Liver (tissue), 8 donors: ENCODE measurements at regions not wholly inside any gene's neighbourhood (a gene's known extent, or its start where the extent isn't known, plus 50 kb on each side); places are given as distances from the start of the nearest gene placed in this dataset.

Experiments used
- DNase-seq: peaks from one replicate; pipeline ENCODE4 v3.0.0-alpha.2; 2017; ENCODE audit warnings: low spot score
- H3K27ac ChIP-seq, 2 donors: one replicate each; pipeline ENCODE4 v1.7.0; 2013; ENCODE audit warnings: inconsistent platforms in 2 of 2, low read length in 2 of 2, control low read depth in 1 of 2, low read depth in 1 of 2, mild to moderate bottlenecking in 1 of 2
- H3K27me3 ChIP-seq, 4 donors: one replicate each; pipeline versions ENCODE4 v1.6.1 to v1.7.0; 2013; ENCODE audit warnings: low read length in 3 of 4, inconsistent platforms in 1 of 4, mild to moderate bottlenecking in 1 of 4, moderate library complexity in 1 of 4; ENCODE audit not compliant: control insufficient read depth in 4 of 4, insufficient read depth in 4 of 4
- H3K36me3 ChIP-seq, 4 donors: one replicate each; pipeline versions ENCODE4 v1.6.1 to v1.7.0; 2013; ENCODE audit warnings: low read length in 3 of 4, mild to moderate bottlenecking in 3 of 4, low read depth in 1 of 4, moderate library complexity in 1 of 4; ENCODE audit not compliant: control insufficient read depth in 4 of 4, insufficient read depth in 3 of 4
- H3K4me1 ChIP-seq, 4 donors: one replicate each; pipeline versions ENCODE4 v1.6.1 to v1.7.0; 2013; ENCODE audit warnings: low read length in 3 of 4, mild to moderate bottlenecking in 3 of 4, moderate library complexity in 1 of 4; ENCODE audit not compliant: control insufficient read depth in 4 of 4, insufficient read depth in 4 of 4
- H3K4me3 ChIP-seq, 3 donors: one replicate each; pipeline versions ENCODE4 v1.6.1 to v1.7.0; 2013; ENCODE audit warnings: low read length in 3 of 3, control low read depth in 1 of 3, low read depth in 1 of 3, mild to moderate bottlenecking in 1 of 3
- H3K9ac ChIP-seq, 2 donors: one replicate each; pipeline ENCODE4 v1.7.0; 2013; ENCODE audit warnings: low read length in 2 of 2, mild to moderate bottlenecking in 2 of 2, moderate library complexity in 2 of 2, control low read depth in 1 of 2, low read depth in 1 of 2
- H3K9me3 ChIP-seq, 4 donors: one replicate each; pipeline versions ENCODE4 v1.6.1 to v1.7.0; 2013; ENCODE audit warnings: low read length in 3 of 4; ENCODE audit not compliant: control insufficient read depth in 4 of 4
- ATF3 ChIP-seq: IDR thresholded peaks from 2 replicates; pipeline ENCODE4 v1.6.1; 2016; ENCODE audit warnings: antibody characterized with exemption
- CTCF ChIP-seq: fragments of 150-350 bp; IDR thresholded peaks from 2 replicates; pipeline ENCODE4 v1.5.1; 2017; ENCODE audit warnings: improper control_type of control experiment, low read depth, low read length; ENCODE audit not compliant: missing input control
- EGR1 ChIP-seq, 2 donors: IDR thresholded peaks; 2 replicates each; pipeline ENCODE4 v1.6.1; 2016 to 2018; ENCODE audit warnings: antibody characterized with exemption in 2 of 2, low read depth in 2 of 2
- FOXA1 ChIP-seq: IDR thresholded peaks from 2 replicates; pipeline ENCODE4 v1.6.1; 2016; ENCODE audit warnings: antibody characterized with exemption
- FOXA2 ChIP-seq: IDR thresholded peaks from 2 replicates; pipeline ENCODE4 v1.6.1; 2016; ENCODE audit warnings: antibody characterized with exemption
- GABPA ChIP-seq, 2 donors: IDR thresholded peaks in 1 of 2; conservative IDR thresholded peaks in 1 of 2; 2 replicates each; pipeline ENCODE4 v1.6.1; 2016; ENCODE audit warnings: antibody characterized with exemption in 2 of 2, mild to moderate bottlenecking in 1 of 2, moderate library complexity in 1 of 2
- HNF4G ChIP-seq: IDR thresholded peaks from 2 replicates; pipeline ENCODE4 v1.6.1; 2016; ENCODE audit warnings: antibody characterized with exemption
- JUND ChIP-seq, 2 donors: IDR thresholded peaks; 2 replicates each; pipeline ENCODE4 v1.6.1; 2016; ENCODE audit warnings: antibody characterized with exemption in 2 of 2
- RAD21 ChIP-seq, 2 donors: IDR thresholded peaks; 2 replicates each; pipeline ENCODE4 v1.6.1; 2016; ENCODE audit warnings: antibody characterized with exemption in 2 of 2, mild to moderate bottlenecking in 2 of 2
- REST ChIP-seq: IDR thresholded peaks from 2 replicates; pipeline ENCODE4 v1.6.1; 2016; ENCODE audit warnings: antibody characterized with exemption, mild to moderate bottlenecking
- RXRA ChIP-seq, 2 donors: IDR thresholded peaks; 2 replicates each; pipeline ENCODE4 v1.6.1; 2017 to 2018; ENCODE audit warnings: antibody characterized with exemption in 2 of 2, mild to moderate bottlenecking in 1 of 2
- SP1 ChIP-seq: IDR thresholded peaks from 2 replicates; pipeline ENCODE4 v1.6.1; 2018; ENCODE audit warnings: antibody characterized with exemption, mild to moderate bottlenecking
- TAF1 ChIP-seq: conservative IDR thresholded peaks from 2 replicates; pipeline ENCODE4 v1.6.1; 2016; ENCODE audit warnings: antibody characterized with exemption, mild to moderate bottlenecking
- YY1 ChIP-seq: IDR thresholded peaks from 2 replicates; pipeline ENCODE4 v1.6.1; 2016; ENCODE audit warnings: antibody characterized with exemption, mild to moderate bottlenecking
- ZBTB33 ChIP-seq: IDR thresholded peaks from 2 replicates; pipeline ENCODE4 v1.6.1; 2016; ENCODE audit warnings: antibody characterized with exemption
- WGBS: extraction: QIAGEN DNeasy Blood & Tissue Kit; methylation state at CpG from one replicate; pipeline ENCODE4 v1.1.7; 2013; 5-methylcytosine and 5-hydroxymethylcytosine counted together
- donor health status: healthy.
- donor health status: healthy.
- donor health status: healthy.
- donor health status: healthy.
- donor health status: healthy.

GRCh38 chr13:73210218-73210883 is 151.5 kb downstream of the KLF5 start:
- TF ChIP-seq ZBTB33: no peak
- no peak for TF ChIP-seq TAF1
- no peak for TF ChIP-seq RXRA (IDR thresholded peaks at IDR 0.05)
- TF ChIP-seq REST: no peak
- TF ChIP-seq FOXA1: no peak
- no peak for TF ChIP-seq ATF3
- no peak for TF ChIP-seq JUND (IDR thresholded peaks at IDR 0.05)
- TF ChIP-seq YY1: no peak
- no peak for TF ChIP-seq FOXA2
- no peak for TF ChIP-seq GABPA (IDR thresholded peaks at IDR 0.05 in 1 of 2, conservative IDR thresholded peaks at IDR 0.05 in 1 of 2)
- no peak for TF ChIP-seq SP1
- no peak for TF ChIP-seq CTCF
- TF ChIP-seq EGR1 (IDR thresholded peaks at IDR 0.05; ENCODE audit: low read depth in 2 of 2): no peak
- TF ChIP-seq HNF4G: no peak
- no peak for TF ChIP-seq RAD21 (IDR thresholded peaks at IDR 0.05)
- no peaks in the 10 kb centered on the region for H3K36me3 ChIP-seq
- 56% methylated on average over 6 of the region's 6 CpGs for WGBS
- no peaks in the 10 kb centered on the region for H3K27me3 ChIP-seq
- H3K9ac ChIP-seq: no peak overlapping the region
- no peaks in the 10 kb centered on the region for H3K9me3 ChIP-seq
- H3K4me1 ChIP-seq: no peaks in the 10 kb centered on the region
- no peak overlapping the region for H3K4me3 ChIP-seq
- DNase-seq: no peak
- no peak overlapping the region for H3K27ac ChIP-seq

GRCh38 chr13:73204952-73205351 is 146.1 kb downstream of the KLF5 start:
- Histone ChIP-seq H3K9ac (no peak overlapping the region), H3K27ac (no peak overlapping the region), H3K9me3 (no peaks in the 10 kb centered on the region), H3K36me3 (no peaks in the 10 kb centered on the region), H3K4me1 (no peaks in the 10 kb centered on the region), H3K27me3 (no peaks in the 10 kb centered on the region), H3K4me3 (no peak overlapping the region)
- no peak for TF ChIP-seq RXRA (IDR thresholded peaks at IDR 0.05)
- peak; percentile 18 for TF ChIP-seq REST
- no peak for DNase-seq
- WGBS: 74% methylated on average over 5 of the region's 5 CpGs
